Ovary (tissue), 3 donors: ENCODE measurements at regions not wholly inside any gene's neighbourhood (a gene's known extent, or its start where the extent isn't known, plus 50 kb on each side); places are given as distances from the start of the nearest gene placed in this dataset.

Experiments used
- EP300 ChIP-seq: sonication (generic); formaldehyde crosslinking; IDR thresholded peaks from one replicate; pipeline ENCODE4 v1.6.1; 2017; ENCODE audit warnings: antibody characterized with exemption
- POLR2A ChIP-seq: fragments of 450-650 bp; IDR thresholded peaks from one replicate; pipeline ENCODE4 v1.6.1; 2017; ENCODE audit warnings: antibody characterized with exemption, mild to moderate bottlenecking, moderate library complexity
- TF ChIP-seq, protein P1 (sequence below), 3 donors: fragments of 450-650 bp in 2 of 3; fragments of 200-600 bp in 1 of 3; IDR thresholded peaks; one replicate each; pipeline versions ENCODE4 v1.5.1 to v1.8.0; 2016 to 2022; ENCODE audit warnings: antibody characterized with exemption in 3 of 3, mild to moderate bottlenecking in 1 of 3
- donor health status: DM: no; HTN: no; CAD: no.

DNA sequence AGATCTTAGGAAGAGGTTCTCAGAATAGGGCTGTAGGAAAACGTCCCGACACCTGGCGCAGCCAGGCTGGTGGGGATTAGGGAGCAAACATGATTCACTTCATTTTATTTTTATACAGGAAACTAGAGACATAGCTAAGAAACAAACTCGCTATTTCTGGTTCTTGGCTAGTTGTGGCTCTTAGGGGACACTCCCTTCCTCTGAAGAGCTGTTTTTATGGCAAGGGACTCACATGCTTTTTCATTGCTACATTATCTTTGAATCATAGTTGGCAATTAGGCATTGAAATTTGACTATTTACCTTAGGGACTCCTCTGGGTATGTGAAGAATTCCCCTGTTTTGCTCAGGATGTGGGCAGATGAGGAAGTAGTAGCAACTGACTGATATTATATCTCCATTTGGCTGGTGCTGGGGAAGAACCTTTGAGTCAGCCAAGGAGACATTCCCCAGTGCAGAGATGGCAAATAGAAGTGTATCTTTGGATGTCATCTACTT is 174.5 kb downstream of the SMIM20 start:
- TF ChIP-seq POLR2A = no peak
- no peak for TF ChIP-seq EP300
- TF ChIP-seq, protein P1, sequence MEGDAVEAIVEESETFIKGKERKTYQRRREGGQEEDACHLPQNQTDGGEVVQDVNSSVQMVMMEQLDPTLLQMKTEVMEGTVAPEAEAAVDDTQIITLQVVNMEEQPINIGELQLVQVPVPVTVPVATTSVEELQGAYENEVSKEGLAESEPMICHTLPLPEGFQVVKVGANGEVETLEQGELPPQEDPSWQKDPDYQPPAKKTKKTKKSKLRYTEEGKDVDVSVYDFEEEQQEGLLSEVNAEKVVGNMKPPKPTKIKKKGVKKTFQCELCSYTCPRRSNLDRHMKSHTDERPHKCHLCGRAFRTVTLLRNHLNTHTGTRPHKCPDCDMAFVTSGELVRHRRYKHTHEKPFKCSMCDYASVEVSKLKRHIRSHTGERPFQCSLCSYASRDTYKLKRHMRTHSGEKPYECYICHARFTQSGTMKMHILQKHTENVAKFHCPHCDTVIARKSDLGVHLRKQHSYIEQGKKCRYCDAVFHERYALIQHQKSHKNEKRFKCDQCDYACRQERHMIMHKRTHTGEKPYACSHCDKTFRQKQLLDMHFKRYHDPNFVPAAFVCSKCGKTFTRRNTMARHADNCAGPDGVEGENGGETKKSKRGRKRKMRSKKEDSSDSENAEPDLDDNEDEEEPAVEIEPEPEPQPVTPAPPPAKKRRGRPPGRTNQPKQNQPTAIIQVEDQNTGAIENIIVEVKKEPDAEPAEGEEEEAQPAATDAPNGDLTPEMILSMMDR (IDR thresholded peaks at IDR 0.05) = no peak
